SK-N-SH (cell line): ENCODE measurements at regions not wholly inside any gene's neighbourhood (a gene's known extent, or its start where the extent isn't known, plus 50 kb on each side); places are given as distances from the start of the nearest gene placed in this dataset.
A peak's percentile ranks its signal among the peaks of the same experiment; 100 is the strongest.

Source experiments
- CTCF ChIA-PET: fragments of 300-600, 350-600 bp; formaldehyde crosslinking; extraction: SDS; loops from one replicate; lab custom pipeline; 2021; lab: Yijun Ruan, JAX
- POLR2A ChIA-PET: fragments of 350-600 bp; sonication (Branson Sonifier 250); formaldehyde crosslinking; extraction: SDS; loops from one replicate; lab custom pipeline; 2020; ENCODE audit warnings: antibody characterized with exemption, inconsistent platforms; lab: Yijun Ruan, JAX
- DNase-seq: peaks from one replicate; pipeline ENCODE4 v3.0.0; 2012
- H2AFZ ChIP-seq: fragments of 200-600 bp; sonication (generic); 2 replicates; pipeline ENCODE4 v1.8.1; 2016; ENCODE audit warnings: antibody characterized with exemption, mild to moderate bottlenecking, low read depth
- H3F3A ChIP-seq: fragments of 200-600 bp; sonication (generic); replicated peaks from 2 replicates; pipeline ENCODE3; 2016; ENCODE audit warnings: antibody characterized with exemption, mild to moderate bottlenecking; ENCODE audit not compliant: insufficient read depth
- H3K27ac ChIP-seq, 2 experiments: fragments of 200-500 bp in 1 of 2; fragments of 200-600 bp in 1 of 2; sonication (Bioruptor generic) in 1 of 2; sonication (generic), shearing (Covaris generic) in 1 of 2; 2 replicates each; pipeline versions ENCODE4 v1.5.1 to v1.6.1; 2014 to 2016; ENCODE audit warnings: low read depth in 2 of 2, inconsistent platforms in 1 of 2, low read length in 1 of 2, mild to moderate bottlenecking in 1 of 2, mixed read lengths in 1 of 2
- H3K27me3 ChIP-seq: fragments of 200-600 bp; sonication (generic), shearing (Covaris generic); 2 replicates; pipeline ENCODE4 v1.6.1; 2016; ENCODE audit warnings: mixed run types; ENCODE audit not compliant: insufficient read depth
- H3K36me3 ChIP-seq, 2 experiments: fragments of 200-500 bp in 1 of 2; fragments of 200-600 bp in 1 of 2; sonication (Bioruptor generic) in 1 of 2; sonication (generic) in 1 of 2; replicated peaks in 1 of 2; 2 replicates each; pipeline versions ENCODE3 to v1.5.1; 2014 to 2016; ENCODE audit warnings: low read length in 1 of 2, mild to moderate bottlenecking in 1 of 2; ENCODE audit not compliant: insufficient read depth in 2 of 2, control insufficient read depth in 1 of 2
- H3K4me1 ChIP-seq, 2 experiments: fragments of 200-500 bp in 1 of 2; fragments of 200-600 bp in 1 of 2; sonication (Bioruptor generic) in 1 of 2; sonication (generic), shearing (Covaris generic) in 1 of 2; 2 replicates each; pipeline versions ENCODE4 v1.5.1 to v1.6.1; 2014 to 2016; ENCODE audit warnings: low read depth in 1 of 2, low read length in 1 of 2, mixed run types in 1 of 2; ENCODE audit not compliant: insufficient read depth in 2 of 2, control insufficient read depth in 1 of 2
- H3K4me2 ChIP-seq: fragments of 200-600 bp; sonication (generic), shearing (Covaris generic); 2 replicates; pipeline ENCODE4 v1.6.1; 2017; ENCODE audit warnings: mixed run types
- H3K4me3 ChIP-seq, 2 experiments: fragments of 200-500 bp in 1 of 2; fragments of 200-600 bp in 1 of 2; sonication (Bioruptor generic) in 1 of 2; sonication (generic), shearing (Covaris generic) in 1 of 2; 2 replicates each; pipeline versions ENCODE4 v1.5.1 to v1.8.1; 2014 to 2016; ENCODE audit warnings: low read depth in 2 of 2, inconsistent platforms in 1 of 2, low read length in 1 of 2, mild to moderate bottlenecking in 1 of 2, mixed read lengths in 1 of 2, moderate library complexity in 1 of 2
- H3K79me2 ChIP-seq: fragments of 200-600 bp; sonication (generic); 2 replicates; pipeline ENCODE4 v1.8.1; 2017; ENCODE audit warnings: mild to moderate bottlenecking; ENCODE audit not compliant: insufficient read depth
- H3K9ac ChIP-seq: fragments of 200-600 bp; sonication (generic); 2 replicates; pipeline ENCODE4 v1.6.1; 2017; ENCODE audit warnings: mixed run types
- H3K9me2 ChIP-seq: fragments of 200-600 bp; sonication (generic); 2 replicates; pipeline ENCODE4 v1.6.1; 2017; ENCODE audit warnings: mixed run types
- H3K9me3 ChIP-seq: fragments of 200-600 bp; sonication (generic); 2 replicates; pipeline ENCODE4 v1.6.1; 2017; ENCODE audit warnings: mixed run types, mild to moderate bottlenecking, moderate library complexity
- H4K20me1 ChIP-seq: fragments of 200-600 bp; sonication (generic); 2 replicates; pipeline ENCODE4 v1.6.1; 2017; ENCODE audit warnings: mild to moderate bottlenecking, mixed run types; ENCODE audit not compliant: insufficient read depth
- CHD2 ChIP-seq: fragments of 150-350 bp; IDR thresholded peaks from 2 replicates; pipeline ENCODE4 v1.6.1; 2018; ENCODE audit warnings: low read length; ENCODE audit not compliant: partially characterized antibody
- EZH2phosphoT487 ChIP-seq: fragments of 200-600 bp; sonication (generic); IDR thresholded peaks from 2 replicates; pipeline ENCODE4 v1.6.1; 2017; ENCODE audit warnings: low read depth, mixed run types, mild to moderate bottlenecking, antibody characterized with exemption, moderate library complexity, borderline replicate concordance
- FOSL2 ChIP-seq: IDR thresholded peaks from 2 replicates; pipeline ENCODE4 v1.4.0; 2012; ENCODE audit warnings: low read depth, mild to moderate bottlenecking, moderate library complexity, borderline replicate concordance
- FOXJ3 ChIP-seq: sonication (generic); formaldehyde crosslinking; IDR thresholded peaks from 2 replicates; pipeline ENCODE4 v1.5.1; 2020; ENCODE audit warnings: mild to moderate bottlenecking, missing genetic modification reagents
- FOXM1 ChIP-seq: IDR thresholded peaks from 2 replicates; pipeline ENCODE4 v1.4.0; 2012; ENCODE audit warnings: low read depth, mild to moderate bottlenecking
- GABPA ChIP-seq: IDR thresholded peaks from 2 replicates; pipeline ENCODE4 v1.4.0; 2012; ENCODE audit warnings: low read depth, mild to moderate bottlenecking
- GATA2 ChIP-seq: sonication (generic); formaldehyde crosslinking; IDR thresholded peaks from 2 replicates; pipeline ENCODE4 v1.5.0; 2020; ENCODE audit warnings: mild to moderate bottlenecking, missing genetic modification reagents
- JUND ChIP-seq: IDR thresholded peaks from 2 replicates; pipeline ENCODE4 v1.4.0; 2012
- MAX ChIP-seq: IDR thresholded peaks from 2 replicates; pipeline ENCODE4 v1.4.0; 2012; ENCODE audit warnings: low read depth
- MEF2A ChIP-seq: IDR thresholded peaks from 2 replicates; pipeline ENCODE4 v1.4.0; 2012; ENCODE audit warnings: low read depth, borderline replicate concordance
- MXI1 ChIP-seq: IDR thresholded peaks from 2 replicates; pipeline ENCODE4 v1.6.1; 2012; ENCODE audit warnings: mild to moderate bottlenecking, low read depth, low read length, improper control_type of control experiment
- NFIC ChIP-seq: IDR thresholded peaks from 2 replicates; pipeline ENCODE4 v1.4.0; 2012; ENCODE audit warnings: borderline replicate concordance
- NRF1 ChIP-seq: IDR thresholded peaks from 2 replicates; pipeline ENCODE4 v1.6.1; 2012; ENCODE audit warnings: low read depth, mild to moderate bottlenecking, low read length
- PBX3 ChIP-seq: IDR thresholded peaks from 2 replicates; pipeline ENCODE4; 2012
- POLR2AphosphoS5 ChIP-seq: IDR thresholded peaks from 2 replicates; pipeline ENCODE4 v1.6.1; 2012; ENCODE audit warnings: low read depth, low read length
- RAD21 ChIP-seq: IDR thresholded peaks from 2 replicates; pipeline ENCODE4 v1.6.1; 2012; ENCODE audit warnings: mild to moderate bottlenecking, low read length
- SMC3 ChIP-seq: IDR thresholded peaks from 2 replicates; pipeline ENCODE4 v1.6.1; 2012; ENCODE audit warnings: low read depth, low read length, improper control_type of control experiment
- TAF1 ChIP-seq: IDR thresholded peaks from 2 replicates; pipeline ENCODE4 v1.6.1; 2012; ENCODE audit warnings: low read depth, mild to moderate bottlenecking, low read length, moderate library complexity, borderline replicate concordance
- TCF12 ChIP-seq: IDR thresholded peaks from 2 replicates; pipeline ENCODE4 v1.4.0; 2012
- TEAD4 ChIP-seq: IDR thresholded peaks from 2 replicates; pipeline ENCODE4 v1.4.0; 2012; ENCODE audit warnings: mild to moderate bottlenecking, borderline replicate concordance; ENCODE audit not compliant: insufficient read depth
- USF1 ChIP-seq: IDR thresholded peaks from 2 replicates; pipeline ENCODE4 v1.4.0; 2012; ENCODE audit warnings: low read depth, borderline replicate concordance
- ZBTB33 ChIP-seq: IDR thresholded peaks from 2 replicates; pipeline ENCODE4 v1.4.0; 2012; ENCODE audit warnings: low read depth, borderline replicate concordance
- WGBS: methylation state at CpG from one replicate; pipeline ENCODE4 v1.1.6; 2017; ENCODE audit warnings: low lambda C conversion rate; 5-methylcytosine and 5-hydroxymethylcytosine counted together

- TF ChIP-seq MEF2A (no peak), PBX3 (no peak), FOXM1 (no peak), ZBTB33 (no peak), GABPA (no peak), TCF12 (no peak), NFIC (no peak)
These were observed 219.2 kb upstream of the NFIA start (continued) for GRCh38 chr1:60863131-60863530.

GRCh38 chr1:60861961-60862567 lies 220.3 kb upstream of the NFIA start:
- Histone ChIP-seq H3K4me3 (no peak overlapping the region), H3K27ac (peak overlapping the region in 1 of 2 experiments; percentile 99; a peak in 2 of 4 replicates), H3K79me2 (no peaks in the 10 kb centered on the region), H3K4me1 (peaks cover 8 to 51% of the 10 kb centered on the region in 2 experiments; a peak in 3 of 4 replicates), H3K4me2 (no peak overlapping the region), H3K36me3 (no peaks in the 10 kb centered on the region), H3K9me3 (no peaks in the 10 kb centered on the region), H3F3A (no peaks in the 10 kb centered on the region), H3K9me2 (no peaks in the 10 kb centered on the region), H2AFZ (no peak overlapping the region), H4K20me1 (no peaks in the 10 kb centered on the region), H3K27me3 (no peaks in the 10 kb centered on the region), H3K9ac (no peak overlapping the region)
- WGBS: 76% methylated on average over 5 of the region's 5 CpGs
- CTCF ChIA-PET: interaction anchor here (0.9 kb wide), 1 partner anchor 26 kb away, joined by 3 read pairs; no protein-coding TSS in a partner anchor
- POLR2A ChIA-PET: interaction anchor here (0.8 kb wide), 1 partner anchor 322 kb away, joined by 5 read pairs; no protein-coding TSS in a partner anchor
- TF ChIP-seq NRF1 (no peak), GATA2 (CRISPR knock-in tag) (no peak), NFIC (no peak), TAF1 (no peak)
- no peak for DNase-seq

GRCh38 chr1:60859111-60859510 lies 223.2 kb upstream of the NFIA start:
- Histone ChIP-seq H3K9ac (no peak overlapping the region), H3K79me2 (no peaks in the 10 kb centered on the region), H3K4me3 (no peak overlapping the region), H3K4me2 (no peak overlapping the region), H4K20me1 (no peaks in the 10 kb centered on the region), H2AFZ (no peak overlapping the region), H3K36me3 (no peaks in the 10 kb centered on the region), H3K4me1 (peaks cover 8 to 53% of the 10 kb centered on the region in 2 experiments; a peak in 3 of 4 replicates), H3K9me2 (no peaks in the 10 kb centered on the region), H3K27ac (peak overlapping the region in 1 of 2 experiments; percentile 89; a peak in 2 of 4 replicates), H3K27me3 (no peaks in the 10 kb centered on the region), H3K9me3 (no peaks in the 10 kb centered on the region), H3F3A (no peaks in the 10 kb centered on the region)
- POLR2A ChIA-PET: interaction anchor here (0.9 kb wide), 1 partner anchor 28 kb away, joined by 3 read pairs; no protein-coding TSS in a partner anchor
- CTCF ChIA-PET: interaction anchor here (2.3 to 5.8 kb wide), 4 partner anchors 9 to 578 kb away, joined by 7 to 46 read pairs (median 23); no protein-coding TSS in a partner anchor
- WGBS: 83% methylated on average over 2 of the region's 2 CpGs
- no peak for DNase-seq
- TF ChIP-seq SMC3: no peak
- no peak for TF ChIP-seq FOSL2
- no peak for TF ChIP-seq GATA2 (CRISPR knock-in tag)
- TF ChIP-seq MXI1: no peak
- TF ChIP-seq CHD2: no peak
- no peak for TF ChIP-seq EZH2phosphoT487
- no peak for TF ChIP-seq MAX
- no peak for TF ChIP-seq TAF1
- TF ChIP-seq USF1: no peak
- TF ChIP-seq TCF12: no peak
- TF ChIP-seq TEAD4: no peak
- no peak for TF ChIP-seq JUND
- TF ChIP-seq FOXJ3: no peak
- no peak for TF ChIP-seq RAD21
- no peak for TF ChIP-seq NFIC
- no peak for TF ChIP-seq POLR2AphosphoS5
